Glomerular endothelial cell (primary cell): ENCODE measurements at regions not wholly inside any gene's neighbourhood (a gene's known extent, or its start where the extent isn't known, plus 50 kb on each side); places are given as distances from the start of the nearest gene placed in this dataset.
"Not testable (repeated sequence)": the region's sequence is repeated elsewhere in the genome, so short reads cannot be mapped to it uniquely, and the experiment has no call there.

Experiments
- DNase-seq: peaks from one replicate; pipeline ENCODE4 v3.0.0-alpha.2; 2011; ENCODE audit warnings: low read depth, low spot score; ENCODE audit errors: extremely low read depth

DNA sequence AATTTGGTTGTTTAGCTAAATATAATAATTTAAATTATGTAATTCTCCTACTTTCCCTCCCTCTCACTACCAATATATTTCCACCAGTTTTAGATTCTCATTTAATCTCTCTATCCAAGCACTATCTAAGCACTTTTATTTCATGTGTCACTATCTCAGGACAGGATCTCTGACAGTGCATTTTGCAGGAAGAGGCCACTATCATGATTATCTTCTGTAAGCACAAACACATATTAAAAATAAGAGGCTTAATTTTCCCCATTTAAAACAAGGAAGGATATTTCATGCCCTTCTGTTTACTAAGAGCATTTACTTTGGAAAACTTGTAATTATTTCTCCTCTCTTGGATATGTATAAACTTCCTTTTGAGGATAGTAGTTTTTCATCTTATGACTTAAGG, 726.2 kb upstream of the ZNF804A start:
- no peak for DNase-seq

DNA sequence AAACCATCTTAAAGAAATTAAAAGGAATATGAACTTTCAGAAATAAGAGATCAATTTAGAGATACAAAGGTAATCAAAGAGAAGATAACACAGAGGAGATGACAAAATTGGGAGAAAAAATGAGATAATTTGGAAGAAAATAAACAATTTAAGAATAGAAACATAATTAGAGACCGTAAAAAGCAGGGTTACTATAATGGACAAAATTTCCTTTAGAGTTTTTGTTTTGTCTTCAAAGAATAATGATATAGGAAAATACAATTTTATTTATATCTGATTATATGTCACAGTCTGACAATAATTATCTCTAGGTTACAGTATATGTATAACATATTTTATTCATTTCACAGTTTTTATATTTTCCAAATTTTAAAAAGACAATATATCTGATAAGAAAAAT, 716.4 kb upstream of the ZNF804A start:
- DNase-seq, result no peak

DNA sequence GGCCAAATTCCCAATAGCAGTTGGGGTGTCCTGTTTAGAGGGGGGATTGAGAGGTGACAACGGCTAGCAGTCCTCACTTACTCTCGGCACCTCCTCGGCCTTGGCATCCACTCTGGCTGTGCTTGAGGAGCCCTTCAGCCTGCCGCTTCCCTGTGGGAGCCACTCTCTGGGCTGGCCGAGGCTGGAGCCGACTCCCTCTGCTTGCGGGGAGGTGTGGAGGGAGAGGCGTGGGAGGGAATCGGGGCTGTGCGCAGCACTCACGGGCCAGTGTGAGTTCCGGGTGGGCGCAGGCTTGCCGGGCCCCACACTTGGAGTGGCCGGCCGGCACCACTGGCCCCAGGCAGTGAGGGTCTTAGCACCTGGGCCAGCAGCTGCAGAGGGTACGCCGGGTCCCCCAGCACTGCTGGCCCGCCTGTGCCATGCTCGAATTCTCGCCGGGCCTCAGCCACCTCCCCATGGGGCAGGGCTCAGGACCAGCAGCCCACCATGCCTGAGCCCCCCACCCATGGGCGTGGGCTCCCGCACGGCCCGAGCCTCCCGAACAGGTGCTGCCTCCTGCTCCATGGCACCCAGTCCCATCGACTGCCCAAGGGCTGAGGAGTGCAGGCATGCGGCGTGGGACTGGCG, 705.9 kb upstream of the ZNF804A start:
- no peak for DNase-seq

DNA sequence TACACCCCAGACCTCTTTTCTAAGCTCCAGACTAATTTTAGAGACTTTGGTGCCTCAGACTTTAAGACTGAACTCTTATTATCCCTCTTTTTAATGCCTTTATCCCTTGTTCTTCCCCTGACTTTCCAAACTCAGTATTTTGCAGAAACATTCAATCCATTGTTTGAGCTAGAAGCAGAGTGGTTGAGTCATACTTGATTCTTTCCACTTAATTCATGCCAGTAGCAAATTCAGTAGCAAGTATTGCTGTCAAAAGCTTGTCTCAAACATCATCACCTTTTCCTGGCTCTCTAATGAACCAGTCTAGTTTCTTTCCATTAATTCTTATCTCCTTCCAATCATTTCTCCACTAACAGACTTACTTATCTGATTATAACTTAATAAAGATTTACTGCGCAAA, 699.7 kb upstream of the ZNF804A start:
- no peak for DNase-seq

DNA sequence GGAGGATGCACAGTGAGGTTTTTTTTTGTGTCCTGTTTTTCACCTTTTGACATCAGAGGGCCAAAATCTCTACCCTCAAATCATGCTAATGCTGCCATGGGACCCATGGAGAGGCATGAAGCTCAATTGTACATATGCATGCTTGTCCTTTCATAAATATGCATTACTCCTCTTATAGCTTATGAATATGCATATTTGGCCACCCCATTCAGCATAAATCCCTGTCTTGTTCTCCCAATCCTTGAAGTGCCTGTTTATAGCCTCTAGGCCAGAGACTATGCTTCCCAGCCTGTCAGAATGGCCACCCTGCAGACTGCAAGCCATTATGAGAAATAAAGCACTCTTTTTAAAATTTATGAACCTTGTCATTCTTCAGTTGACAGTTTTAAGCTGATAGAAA, 696.4 kb upstream of the ZNF804A start:
- DNase-seq, result no peak

DNA sequence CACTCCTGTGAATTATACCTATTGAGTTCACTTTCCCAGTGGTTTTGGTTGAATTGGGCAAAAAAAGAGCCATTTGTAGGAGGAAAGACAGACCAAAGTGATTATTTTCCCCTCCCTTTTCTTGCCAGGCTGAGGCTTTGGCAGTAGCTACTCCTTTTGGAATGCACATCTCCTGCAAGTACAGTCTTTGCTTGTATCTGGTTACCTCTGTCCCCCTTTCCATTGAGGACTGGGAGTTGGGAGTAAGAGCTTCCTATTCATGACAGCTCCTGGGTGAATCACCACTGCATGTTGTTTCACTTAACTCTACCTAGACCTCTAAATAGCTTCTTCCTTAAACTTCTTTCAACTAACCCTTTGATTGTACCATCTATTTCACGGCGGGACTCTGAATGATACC, 695.3 kb upstream of the ZNF804A start:
- no peak for DNase-seq

DNA sequence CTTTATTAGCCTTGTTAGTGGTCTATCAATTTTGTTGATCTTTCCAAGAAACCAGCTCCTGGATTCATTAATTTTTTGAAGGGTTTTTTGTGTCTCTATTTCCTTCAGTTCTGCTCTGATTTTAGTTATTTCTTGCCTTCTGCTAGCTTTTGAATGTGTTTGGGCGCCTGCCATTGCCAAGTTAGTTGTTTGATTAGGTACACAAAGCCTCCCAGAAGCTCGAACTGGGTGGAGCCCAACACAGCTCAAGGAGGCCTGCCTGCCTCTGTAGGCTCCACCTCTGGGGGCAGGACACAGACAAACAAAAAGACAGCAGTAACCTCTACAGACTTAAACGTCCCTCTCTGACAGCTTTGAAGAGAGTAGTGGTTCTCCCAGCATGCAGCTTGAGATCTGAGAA, 682.3 kb upstream of the ZNF804A start:
- not testable (repeated sequence) for DNase-seq

DNA sequence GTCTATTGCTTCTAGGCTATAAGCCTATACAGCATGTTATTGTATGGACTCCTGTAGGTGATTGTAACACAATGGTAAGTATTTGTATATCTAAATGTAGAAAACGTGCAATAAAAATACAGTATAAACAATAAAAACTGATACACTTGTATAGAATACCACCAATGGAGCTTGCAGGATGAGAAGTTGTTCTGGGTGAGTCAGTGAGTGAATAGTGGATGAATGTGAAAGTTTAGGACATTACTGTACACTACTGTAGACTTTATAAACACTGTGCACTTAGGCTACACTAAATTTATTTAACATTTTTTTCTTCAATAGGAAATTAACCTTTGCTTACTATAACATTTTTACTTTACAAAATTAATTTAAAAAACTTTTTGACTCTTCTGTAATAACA, 679.2 kb upstream of the ZNF804A start:
- DNase-seq, result no peak

DNA sequence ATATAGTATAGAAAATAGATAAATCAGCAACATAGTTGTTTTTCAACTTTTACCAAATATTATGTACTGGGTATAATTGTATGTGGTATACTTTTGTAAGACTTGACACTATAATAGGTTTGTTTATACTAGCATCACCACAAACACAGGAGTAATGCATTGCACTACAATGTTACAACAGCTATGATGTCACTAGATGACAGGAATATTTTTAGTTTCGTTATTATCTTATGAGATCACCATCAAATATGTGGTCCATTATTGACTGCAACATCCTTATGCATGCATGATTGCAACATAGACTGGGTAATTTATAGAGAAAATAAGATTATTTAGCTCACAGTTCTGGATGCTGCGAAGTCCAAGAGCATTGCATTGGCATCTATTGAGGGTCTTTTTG, 678.4 kb upstream of the ZNF804A start:
- DNase-seq, result no peak

DNA sequence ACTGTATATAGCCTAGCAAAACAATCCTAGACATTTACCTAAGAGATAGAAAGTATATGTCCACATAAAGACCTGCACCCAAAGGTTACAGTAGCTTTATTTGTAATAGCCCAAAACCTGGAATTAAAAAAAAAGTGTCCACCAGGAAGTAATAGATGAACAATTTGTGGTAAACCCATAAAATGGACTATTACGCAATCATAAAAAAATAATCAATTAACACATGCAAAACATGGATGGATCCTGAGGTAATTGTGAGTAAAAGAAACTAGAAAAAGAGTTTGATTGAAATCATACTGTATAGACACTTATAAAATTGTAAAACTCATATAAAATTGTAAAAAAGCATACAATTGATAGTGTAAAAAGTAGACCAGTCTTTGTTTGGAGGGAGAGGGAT, 673.0 kb upstream of the ZNF804A start:
- no peak for DNase-seq

DNA sequence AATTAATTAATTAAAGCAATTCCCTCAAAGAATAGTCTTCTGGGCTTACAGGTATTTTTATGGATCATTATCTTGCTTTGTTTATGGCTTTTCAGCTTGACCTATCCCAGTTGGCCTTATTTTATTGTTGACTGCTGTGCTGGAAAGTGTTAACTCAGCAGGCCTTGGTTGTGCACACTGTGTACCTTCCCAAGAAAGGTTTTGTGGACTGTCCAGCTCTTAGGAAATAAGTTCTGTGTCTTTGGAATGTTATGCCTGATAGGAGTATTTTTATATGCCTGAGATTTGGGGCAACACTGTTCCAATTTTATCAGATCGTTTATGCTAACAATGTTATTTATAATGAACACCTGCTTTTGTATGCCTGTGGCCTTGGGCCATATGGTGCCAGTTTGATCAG, 671.9 kb upstream of the ZNF804A start:
- no peak for DNase-seq

DNA sequence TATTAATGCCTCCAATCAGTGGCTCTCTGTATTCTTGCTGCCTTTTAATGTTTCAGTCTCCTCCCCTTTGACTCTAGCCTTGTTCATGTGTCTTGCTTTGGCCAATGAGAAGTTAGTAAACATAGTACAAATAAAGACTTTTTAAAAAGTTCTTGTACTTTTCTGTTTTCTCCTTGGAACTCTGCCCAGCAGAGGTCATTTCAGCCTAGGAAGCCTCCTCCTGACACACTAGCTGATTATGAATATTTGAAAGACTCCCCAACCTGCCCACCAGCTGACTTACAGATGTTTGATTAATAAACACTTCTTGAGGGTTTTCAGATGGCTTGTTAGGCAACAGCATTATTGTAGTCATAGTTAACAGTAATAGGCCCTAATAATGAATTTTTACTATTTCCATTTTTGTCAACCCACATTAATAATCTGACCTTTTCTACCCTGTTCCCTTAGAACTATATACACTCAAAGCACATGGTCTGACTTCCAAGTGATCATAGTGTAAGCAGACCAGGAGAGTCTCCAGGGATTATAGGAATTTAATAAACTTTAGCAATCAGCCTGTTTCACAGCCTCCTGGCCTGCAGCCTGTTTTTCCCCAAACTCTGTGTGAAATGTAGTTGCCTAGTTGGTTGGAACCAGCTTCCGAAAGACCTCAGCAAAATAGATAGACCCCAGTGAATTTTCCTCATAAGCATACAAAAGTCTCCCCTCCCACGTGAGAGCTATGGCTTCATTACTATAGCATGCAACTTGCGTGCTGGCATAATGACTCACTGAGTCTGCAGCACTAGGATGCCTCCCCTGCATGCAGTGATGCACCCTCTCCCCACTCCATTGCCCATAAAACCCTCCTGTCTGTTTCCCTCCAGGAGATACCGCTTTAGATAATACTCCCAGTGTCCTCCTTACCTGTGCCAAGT, 670.7 kb upstream of the ZNF804A start:
- no peak for DNase-seq

DNA sequence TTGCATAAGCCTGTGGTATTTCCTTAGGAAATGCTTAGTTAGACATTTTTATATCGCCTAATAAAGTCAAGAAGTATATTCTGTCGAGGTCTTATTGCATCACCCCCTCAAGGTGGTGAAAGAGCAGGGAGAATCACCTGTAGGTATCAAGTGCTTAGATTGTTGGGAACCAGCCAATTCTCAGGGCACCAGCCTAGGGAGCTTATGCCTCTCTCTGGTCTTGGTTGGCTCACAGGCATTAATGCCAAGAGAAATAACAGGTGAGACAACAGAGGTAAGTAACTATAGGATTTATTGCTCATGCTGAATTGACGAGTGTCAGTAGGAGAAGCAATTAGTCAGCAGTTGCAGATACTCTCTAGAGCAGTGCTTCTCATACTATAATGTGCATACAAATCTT, 663.3 kb upstream of the ZNF804A start:
- no peak for DNase-seq

DNA sequence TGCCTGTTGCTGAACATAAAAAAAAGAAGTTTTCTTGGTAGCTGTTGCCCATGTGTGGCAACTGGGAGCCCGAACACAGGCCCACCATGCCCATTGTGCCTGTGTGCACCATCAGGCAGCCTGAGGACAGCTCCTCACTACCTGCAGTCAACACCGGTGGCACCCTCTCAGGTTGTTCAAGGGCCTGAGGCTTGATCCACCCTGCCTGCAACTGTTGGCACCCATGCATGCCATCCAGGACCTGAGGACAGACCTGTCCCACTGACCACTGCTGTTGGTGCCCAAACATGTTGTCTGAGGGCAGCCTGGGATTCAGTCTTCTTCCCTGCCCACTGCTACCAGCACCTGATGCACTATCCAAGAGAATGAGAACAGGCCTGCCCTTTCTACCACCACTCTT, 661.1 kb upstream of the ZNF804A start:
- DNase-seq, result no peak

DNA sequence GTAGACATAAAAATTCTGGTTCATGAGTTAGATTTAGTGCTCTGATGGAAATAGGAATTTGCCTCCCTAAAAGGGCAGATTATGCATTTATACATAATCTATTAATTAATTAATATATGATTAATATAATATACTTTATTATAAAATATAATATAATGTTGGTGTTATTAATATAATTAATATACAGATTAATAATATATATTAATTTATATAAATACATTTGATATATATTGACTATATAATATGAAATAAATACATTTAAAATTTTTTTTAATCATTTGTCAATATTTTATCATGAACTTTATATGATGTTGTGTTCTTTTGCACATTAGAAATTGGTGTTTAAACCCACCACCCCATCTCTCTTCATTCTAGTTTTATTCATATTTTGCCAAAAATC, 652.1 kb upstream of the ZNF804A start:
- no peak for DNase-seq

DNA sequence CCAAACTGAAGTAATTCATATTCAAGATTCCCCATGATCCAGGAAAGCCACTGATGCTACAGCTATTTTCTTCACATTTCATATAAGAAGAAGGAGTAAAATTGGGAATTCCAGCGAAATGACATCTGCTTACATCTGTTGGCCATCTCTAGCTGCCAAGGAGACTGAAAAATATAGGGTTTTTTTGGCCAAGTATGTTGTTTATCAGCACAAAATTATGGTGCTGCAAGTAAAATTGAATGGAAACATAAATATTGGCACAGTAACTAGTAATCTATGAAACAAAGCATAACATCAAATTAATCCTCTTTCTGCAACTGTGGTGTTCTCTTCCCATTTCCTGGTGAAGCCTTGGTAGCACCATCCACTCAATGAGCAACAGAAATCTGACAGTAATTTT, 649.5 kb upstream of the ZNF804A start:
- DNase-seq, result no peak

DNA sequence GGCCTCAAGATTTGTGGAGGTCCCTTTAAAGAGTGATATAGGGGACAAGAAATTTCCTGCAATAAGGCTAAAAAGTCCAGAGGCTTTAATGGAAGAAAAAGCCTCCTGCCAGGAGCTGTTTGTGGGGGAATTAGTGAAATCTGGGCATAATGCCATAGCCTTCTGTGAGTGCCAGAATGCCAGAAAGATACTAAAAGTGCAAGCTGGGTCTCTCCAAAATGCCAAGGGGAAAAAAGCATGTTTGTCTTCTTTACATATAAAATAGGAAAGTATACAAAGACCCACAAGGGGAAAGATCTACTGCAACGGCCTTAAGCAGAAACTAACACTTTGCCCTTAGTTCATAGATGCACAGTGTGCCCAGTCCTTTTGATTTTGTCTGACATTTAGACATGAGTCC, 647.7 kb upstream of the ZNF804A start:
- no peak for DNase-seq

DNA sequence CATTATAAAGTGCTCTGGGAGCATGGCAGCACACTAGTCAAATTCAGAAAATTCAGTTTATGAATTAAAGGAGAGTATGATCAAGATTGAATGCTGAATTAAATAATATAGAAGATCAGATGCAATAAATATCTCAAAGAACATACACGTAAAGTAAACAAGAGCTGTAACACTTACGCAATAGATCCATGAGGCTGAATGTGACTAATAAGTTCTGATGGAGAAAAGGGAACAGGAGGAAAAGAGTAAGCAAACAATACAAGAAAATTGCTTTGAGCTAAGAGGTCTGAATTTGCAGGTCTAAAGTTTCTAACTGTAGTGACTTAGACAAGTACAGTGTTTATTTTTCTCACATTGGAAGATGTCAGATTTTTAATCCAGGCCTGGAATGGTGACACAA, 646.7 kb upstream of the ZNF804A start:
- no peak for DNase-seq

DNA sequence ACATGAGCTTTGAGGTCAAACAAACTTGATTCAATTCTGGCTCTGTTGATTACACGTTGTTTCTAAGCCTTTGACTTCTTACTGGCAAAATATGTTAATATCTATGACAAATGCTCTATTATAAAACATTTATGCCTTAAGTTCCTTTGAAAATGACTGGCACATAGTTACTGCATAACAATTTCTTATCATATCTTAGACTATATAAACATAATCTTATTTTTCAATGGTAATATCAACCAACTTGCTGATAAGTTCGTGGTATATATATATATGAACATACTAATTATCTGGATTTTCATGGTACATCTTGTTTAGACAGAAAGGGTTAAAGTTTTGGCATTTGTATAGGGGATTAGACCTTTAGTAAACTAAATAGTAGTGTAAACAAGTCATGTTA, 645.6 kb upstream of the ZNF804A start:
- DNase-seq, result no peak

DNA sequence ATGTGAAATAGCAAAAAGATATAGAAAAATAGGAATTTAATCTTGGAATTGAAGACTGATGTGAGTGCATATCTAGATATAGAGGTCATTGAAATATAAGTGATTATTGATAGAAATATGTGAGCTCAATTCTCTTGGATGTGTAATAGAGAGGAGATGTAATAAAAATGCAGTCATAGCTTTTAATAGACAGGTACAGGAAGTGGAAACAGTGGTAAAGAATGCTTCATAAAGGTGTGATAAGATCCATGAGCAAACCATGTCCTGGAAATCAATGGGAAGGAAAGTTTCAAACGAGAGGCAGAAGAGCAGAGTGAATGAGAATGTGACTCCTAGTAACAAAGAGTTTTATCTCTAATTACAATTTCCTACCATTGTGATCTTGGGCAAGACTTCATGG, 634.7 kb upstream of the ZNF804A start:
- DNase-seq, result no peak

DNA sequence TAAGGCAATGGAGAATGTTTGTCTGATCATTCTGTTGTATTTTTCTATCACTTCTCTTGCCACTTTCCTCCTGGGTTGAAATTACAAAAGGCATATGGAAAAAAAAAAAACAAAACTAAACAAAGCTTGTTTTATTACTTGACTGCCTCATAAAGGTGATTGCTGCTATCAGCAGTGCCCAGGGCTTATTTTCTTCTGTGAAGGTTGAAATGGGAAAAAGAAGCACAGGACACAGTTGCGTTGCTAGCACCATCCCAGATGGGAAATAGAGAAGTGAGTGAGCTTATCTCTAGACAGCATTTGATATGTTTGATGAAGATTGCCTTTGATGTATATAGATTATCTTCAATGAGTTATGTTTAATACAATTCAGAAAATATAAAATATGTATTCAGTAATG, 633.8 kb upstream of the ZNF804A start:
- DNase-seq, result no peak

DNA sequence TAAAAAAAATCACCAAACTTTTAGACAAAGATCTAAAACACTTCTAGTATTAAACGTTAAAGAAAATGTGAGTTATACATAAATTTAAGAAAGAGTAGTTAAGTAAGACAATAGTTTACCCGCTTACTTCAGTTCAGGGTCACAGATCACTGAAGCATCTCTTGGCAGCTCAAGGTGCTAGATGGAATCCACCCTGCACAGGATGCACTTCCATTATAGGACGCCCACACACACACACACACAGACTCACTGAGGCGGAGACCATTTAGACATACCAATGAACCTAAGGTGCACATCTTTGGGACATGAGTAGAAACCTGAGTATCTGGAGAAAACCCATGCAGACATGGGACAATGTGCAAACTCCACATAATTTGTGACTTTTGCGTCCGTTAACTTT, 630.6 kb upstream of the ZNF804A start:
- DNase-seq, result no peak

DNA sequence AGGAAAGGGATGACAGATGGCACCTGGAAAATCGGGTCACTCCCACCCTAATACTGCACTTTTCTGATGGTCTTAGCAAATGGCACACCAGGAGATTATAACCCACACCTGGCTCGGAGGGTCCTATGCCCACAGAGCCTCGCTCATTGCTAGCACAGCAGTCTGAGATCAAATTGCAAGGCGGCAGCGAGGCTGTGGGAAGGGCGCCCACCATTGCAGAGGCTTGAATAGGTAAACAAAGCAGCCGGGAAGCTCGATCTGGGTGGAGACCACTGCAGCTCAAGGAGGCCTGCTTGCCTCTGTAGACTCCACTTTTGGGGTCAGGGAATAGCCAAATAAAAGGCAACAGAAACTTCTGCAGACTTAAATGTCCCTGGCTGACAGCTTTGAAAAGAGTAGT, 622.7 kb upstream of the ZNF804A start:
- DNase-seq, result not testable (repeated sequence)
